ENCODE measurements at regions not wholly inside any gene's neighbourhood (a gene's known extent, or its start where the extent isn't known, plus 50 kb on each side); places are given as distances from the start of the nearest gene placed in this dataset.

DNA sequence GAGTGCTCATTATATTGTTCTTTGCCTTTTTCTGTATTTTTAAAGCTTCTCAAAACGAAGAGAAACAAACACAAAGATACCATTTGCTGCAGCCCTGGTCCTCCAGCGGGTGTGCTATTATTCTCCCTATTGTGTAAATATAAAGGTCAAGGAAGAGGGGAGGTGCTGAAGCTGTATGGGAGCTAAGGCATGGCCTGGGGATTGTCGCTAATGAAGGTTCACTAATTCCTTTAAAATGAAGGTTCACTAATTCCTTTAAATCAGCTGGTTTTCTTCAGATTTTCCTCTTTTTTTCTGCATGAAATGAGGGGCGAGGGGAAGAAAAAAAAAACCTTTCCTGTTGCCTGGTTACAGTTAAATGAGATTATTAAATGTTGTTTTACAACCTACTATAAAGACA, 74.5 kb upstream of the MAP1B start:
- TF ChIP-seq, protein P1, sequence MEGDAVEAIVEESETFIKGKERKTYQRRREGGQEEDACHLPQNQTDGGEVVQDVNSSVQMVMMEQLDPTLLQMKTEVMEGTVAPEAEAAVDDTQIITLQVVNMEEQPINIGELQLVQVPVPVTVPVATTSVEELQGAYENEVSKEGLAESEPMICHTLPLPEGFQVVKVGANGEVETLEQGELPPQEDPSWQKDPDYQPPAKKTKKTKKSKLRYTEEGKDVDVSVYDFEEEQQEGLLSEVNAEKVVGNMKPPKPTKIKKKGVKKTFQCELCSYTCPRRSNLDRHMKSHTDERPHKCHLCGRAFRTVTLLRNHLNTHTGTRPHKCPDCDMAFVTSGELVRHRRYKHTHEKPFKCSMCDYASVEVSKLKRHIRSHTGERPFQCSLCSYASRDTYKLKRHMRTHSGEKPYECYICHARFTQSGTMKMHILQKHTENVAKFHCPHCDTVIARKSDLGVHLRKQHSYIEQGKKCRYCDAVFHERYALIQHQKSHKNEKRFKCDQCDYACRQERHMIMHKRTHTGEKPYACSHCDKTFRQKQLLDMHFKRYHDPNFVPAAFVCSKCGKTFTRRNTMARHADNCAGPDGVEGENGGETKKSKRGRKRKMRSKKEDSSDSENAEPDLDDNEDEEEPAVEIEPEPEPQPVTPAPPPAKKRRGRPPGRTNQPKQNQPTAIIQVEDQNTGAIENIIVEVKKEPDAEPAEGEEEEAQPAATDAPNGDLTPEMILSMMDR (IDR thresholded peaks at IDR 0.05): no peak

DNA sequence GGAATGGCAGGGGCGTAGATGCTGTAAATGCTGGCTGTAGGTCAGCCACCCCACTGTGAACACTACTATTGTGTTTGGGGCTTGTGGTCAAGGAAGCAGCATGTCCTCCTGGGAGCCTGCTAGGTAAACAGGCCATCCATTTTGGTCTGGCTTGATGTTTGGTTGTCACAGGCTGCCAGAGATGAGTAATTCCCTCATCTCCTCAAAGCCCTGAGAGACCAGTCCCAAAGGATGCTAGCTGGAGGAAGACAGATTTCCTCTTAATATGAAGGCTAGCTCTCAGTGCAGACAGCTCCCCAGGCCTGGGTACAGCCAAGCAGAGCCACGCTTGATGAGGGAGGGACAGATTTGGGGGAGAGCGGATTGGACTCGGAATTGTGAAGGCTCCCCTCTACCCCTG, 72.5 kb upstream of the MAP1B start:
- TF ChIP-seq, protein P1 (IDR thresholded peaks at IDR 0.05): no peak

DNA sequence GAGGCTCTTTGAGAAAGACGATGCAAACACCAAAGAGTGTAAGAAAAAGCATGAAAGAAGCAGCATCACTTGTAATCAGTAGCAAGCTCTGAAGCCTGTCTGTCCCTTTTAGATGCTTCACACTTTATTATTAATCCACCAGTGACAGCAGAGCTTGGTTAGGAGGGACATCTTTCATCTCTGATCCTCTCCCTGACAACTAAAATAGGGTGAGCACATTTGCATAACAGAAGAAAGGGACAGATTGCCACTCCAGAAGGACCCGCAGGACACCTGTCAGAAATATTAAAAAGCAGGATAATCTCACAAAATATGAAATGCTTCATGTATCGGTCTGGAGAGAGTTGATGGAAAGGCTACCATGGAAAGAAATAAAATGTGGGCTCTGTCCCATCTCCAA, 71.4 kb upstream of the MAP1B start:
- TF ChIP-seq, protein P1 (IDR thresholded peaks at IDR 0.05): no peak

DNA sequence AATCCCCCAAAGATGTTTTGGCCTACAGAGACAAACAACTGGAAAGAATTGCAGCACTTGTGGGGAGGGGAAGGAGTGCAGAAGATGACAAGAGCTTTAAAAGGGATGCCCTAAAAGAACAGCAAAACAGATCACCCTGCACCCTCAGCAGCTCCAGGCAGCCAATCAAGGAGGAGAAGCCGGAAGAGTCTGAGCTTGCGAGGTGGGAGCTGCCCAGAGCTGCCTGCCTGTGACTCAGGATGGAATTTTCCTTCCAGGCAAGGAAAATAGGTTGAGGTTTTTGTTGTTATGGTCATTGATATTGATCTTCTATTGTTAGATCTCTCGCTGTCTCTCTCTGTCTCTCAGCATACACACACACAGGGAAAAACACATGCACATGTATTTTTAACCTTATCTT, 70.3 kb upstream of the MAP1B start:
- TF ChIP-seq, protein P1 (IDR thresholded peaks at IDR 0.05): no peak

DNA sequence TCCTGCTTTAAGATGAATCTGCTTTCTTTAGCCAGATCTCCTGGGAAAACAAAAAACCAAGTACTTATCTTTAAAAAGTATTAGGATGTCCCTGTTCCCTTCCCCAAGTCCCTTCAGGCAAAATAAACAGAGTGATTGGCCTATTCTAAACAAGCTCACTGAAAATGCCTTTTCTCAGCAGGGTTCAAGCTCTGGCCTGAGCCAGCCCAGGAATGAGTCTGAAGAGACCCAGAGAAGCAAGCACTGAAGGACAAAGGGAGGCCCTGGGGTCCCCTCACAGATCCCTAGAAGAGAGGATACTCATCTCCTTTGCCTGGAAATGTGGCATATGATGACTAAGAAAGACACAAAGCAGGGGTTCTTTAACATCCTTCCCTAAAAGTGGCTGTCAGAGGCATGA, 66.8 kb upstream of the MAP1B start:
- TF ChIP-seq, protein P1 (IDR thresholded peaks at IDR 0.05): no peak

DNA sequence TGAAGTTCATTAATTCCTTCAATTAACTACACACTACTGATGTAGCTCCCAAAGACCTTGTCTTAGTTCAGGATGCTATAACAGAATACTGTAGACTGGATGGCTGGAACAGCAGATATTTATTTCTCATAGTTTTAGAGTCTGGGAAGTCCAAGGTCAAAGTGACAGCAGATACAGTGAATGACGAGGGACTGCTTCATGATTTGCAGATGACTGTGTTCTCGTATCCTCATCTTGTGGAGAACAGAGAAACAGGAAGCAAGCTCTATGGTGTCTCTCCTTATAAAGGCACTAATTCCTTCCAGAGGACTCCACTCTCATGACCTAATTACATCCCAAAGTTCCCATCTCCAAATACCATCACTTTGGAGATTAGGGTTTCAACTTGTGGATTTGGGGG, 65.6 kb upstream of the MAP1B start:
- TF ChIP-seq, protein P1 (IDR thresholded peaks at IDR 0.05): no peak

DNA sequence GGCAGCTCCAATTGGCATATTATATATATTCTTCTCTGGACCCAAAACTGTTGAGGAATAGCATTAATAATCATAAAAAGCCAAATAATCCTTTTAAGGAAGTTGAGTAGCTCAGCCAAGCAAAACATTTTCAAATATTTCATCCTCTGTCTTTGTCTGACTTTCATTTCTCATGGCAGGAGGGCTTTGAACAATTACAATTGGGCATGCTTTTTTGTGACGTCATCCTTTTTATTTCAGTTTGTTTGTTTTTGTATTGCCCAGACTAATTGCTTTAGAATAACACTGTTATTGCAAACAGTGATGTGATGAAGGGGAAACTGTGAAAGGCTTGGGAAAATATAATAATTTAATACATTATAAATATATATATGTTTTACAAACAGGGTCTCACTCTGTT, 65.2 kb upstream of the MAP1B start:
- TF ChIP-seq, protein P1 (IDR thresholded peaks at IDR 0.05): no peak

DNA sequence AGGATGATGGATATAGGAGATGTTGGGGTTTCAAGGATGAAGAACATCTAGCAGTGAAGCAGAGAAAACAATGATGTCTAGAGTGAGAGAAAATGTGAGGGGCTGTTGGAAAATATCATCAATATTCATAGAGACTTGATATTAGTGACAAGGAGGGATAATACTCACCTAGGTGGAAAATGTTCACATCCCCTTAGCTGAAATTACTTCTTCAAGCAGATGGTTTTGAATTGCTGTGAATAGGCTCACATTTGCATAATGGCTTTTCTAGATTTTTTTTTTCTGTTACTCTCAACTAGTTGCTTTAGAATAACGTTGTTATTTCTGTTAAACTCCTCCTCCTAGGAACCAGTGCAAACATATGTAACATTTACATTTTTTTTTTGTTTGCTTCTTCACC, 61.6 kb upstream of the MAP1B start:
- TF ChIP-seq, protein P1 (IDR thresholded peaks at IDR 0.05): no peak

Data from LNCAP (cell line).